Activated CD4-positive, alpha-beta T cell treated with anti-CD3 and anti-CD28 coated beads, Interleukin-2, Interleukin-4, amounts not matched to agents 100 ng/mL and 50 ng/mL, durations not matched to agents 16 hours and 8 hours (primary cell): ENCODE measurements at regions not wholly inside any gene's neighbourhood (a gene's known extent, or its start where the extent isn't known, plus 50 kb on each side); places are given as distances from the start of the nearest gene placed in this dataset.
A peak's percentile ranks its signal among the peaks of the same experiment; 100 is the strongest.

Source experiments
- DNase-seq: peaks from one replicate; pipeline ENCODE4 v3.0.0-alpha.2; 2020; ENCODE audit warnings: low spot score

DNA sequence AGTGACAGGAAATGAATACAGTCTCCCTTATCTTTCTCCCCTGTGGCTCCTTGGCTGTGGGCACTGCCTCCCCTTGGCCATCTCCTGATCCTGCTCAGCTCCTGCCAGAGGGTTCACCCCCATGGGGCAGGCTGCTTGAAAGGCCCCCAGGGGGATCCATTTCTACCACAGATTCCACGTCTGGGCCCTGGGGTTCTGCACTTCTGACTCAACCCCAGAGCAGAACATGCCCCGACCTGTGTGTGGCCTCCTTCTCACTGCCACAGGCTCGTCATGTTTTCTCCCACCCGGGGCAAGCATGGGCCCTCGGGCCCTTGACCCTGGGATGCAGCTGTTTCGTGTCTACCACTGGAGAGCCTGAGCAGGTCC, 122.2 kb downstream of the ACKR3 start:
- no peak for DNase-seq

DNA sequence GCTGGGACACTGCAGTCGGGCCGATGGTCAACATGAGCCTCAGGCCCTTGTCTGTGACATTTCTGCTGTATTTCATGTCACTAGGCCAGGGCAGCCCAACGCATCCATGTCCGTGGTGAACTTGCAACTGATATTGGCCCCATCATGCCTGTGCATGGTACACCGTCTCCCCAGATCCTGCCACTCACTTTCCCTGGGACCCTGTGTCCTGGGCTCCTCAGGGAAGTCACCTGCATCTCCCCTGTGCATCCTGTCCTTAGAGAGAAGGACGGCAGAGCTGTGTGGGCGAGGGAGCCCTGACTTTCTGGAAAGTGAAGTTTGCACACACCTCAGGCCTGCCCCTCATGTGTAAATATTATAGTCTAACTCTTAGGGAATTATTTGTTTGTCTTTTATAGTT, 123.3 kb downstream of the ACKR3 start:
- no peak for DNase-seq

DNA sequence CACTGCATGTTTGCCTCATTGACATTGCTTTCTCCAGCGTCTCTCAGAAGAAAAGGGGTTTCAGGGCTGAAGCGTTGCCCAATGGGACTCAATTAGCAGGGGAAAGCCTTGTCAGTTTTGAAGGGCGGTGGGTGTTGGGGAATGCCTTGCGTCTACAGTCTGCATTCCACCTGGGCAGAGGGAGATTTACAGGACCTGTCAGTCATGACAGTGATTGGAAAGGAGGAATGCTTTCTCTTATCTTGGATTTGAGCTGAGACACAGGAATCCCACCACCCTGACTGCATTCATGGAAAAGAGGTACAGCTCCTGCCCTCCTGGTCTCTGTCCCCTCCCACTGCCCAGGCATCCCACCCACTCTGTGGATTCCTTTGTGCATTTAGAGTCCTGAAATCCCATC, 123.9 kb downstream of the ACKR3 start:
- no peak for DNase-seq

GRCh38 chr2:236694146-236694888, 124.7 kb downstream of the ACKR3 start:
- DNase-seq: no peak

GRCh38 chr2:236696834-236697233, 127.2 kb downstream of the ACKR3 start:
- DNase-seq: no peak

DNA sequence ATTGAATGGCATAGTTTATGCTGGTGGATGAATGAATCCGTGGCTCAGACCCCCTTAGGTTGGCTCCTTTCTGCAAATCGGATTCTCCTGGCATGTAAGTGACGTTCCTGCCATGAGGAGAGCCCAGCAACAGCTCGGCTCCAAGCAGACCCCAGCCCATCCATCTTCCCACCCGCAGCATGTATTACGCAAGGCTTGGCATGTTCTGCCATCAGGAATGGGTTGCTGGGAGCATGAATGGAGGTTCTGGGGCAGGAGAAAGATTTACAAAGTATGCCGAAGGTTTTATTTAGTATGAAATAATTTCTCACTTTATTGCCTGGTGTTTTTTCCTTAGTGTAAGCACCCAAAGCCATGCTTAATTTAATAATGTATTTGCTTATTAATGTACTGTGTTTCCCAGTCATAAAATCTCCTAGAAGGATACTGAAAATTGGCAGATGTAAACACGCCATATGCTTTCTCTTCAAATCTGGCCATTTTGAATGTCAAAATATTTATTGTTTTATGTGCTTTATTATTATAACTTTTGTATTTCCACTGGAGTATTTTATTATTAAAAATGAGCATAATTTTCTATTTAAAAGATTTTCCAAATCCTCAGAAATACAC, 128.5 kb downstream of the ACKR3 start:
- DNase-seq: no peak

GRCh38 chr2:236700703-236701102, 131.1 kb downstream of the ACKR3 start:
- no peak for DNase-seq

DNA sequence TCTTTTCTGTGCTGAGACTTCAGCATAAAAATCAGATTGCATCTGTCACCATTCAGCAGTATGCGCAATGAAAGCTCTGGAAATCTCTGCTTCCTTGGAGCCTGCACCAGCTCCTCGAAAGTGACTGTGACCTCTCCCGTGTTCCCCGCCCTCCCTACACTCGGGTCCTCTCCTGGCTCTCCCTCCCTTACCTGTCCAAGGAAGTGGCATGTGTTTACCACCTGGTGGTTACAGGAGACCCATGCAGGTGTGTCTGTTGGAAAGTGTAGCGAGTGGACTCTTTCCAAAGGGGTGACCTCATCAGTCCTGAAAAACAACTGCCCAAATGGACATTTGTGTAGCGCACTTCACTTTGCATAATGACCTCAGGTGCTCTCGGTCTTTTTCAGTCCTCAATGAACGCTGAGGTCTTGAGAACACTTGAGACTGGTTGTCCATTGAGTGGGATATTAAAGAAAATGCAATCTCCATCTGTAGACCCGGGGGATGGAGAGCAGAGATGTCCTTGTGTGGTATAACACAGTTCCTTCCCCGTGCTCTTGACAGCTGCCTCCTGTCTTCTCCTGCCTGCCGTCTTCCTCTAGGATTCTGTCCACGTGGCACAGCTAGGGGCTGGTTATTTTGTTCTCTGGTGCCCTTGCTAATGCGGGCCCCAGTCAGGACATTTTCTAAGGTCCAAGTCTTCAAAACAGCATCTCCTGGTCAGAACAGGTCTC, 133.2 kb downstream of the ACKR3 start:
- DNase-seq: no peak

DNA sequence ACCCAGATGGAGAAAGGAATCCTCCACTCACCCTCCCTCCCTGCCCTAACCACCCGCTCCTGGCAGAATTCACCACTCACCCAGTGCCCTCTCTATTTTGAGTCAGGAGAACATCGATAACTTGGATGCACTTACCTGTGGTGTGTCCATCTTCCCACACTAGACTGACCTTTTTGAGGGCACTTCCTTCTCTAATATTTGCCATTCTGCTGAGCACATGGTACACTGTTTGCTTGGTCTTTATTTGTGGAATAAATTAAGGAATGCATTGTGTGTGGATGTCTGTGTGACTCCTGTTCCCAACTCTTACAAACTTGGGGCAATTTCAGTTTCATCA, 133.7 kb downstream of the ACKR3 start:
- DNase-seq: no peak

- no peak for DNase-seq
These were observed 134.3 kb downstream of the ACKR3 start for GRCh38 chr2:236703906-236704305.

GRCh38 chr2:236704887-236705286, 135.3 kb downstream of the ACKR3 start:
- DNase-seq: no peak

DNA sequence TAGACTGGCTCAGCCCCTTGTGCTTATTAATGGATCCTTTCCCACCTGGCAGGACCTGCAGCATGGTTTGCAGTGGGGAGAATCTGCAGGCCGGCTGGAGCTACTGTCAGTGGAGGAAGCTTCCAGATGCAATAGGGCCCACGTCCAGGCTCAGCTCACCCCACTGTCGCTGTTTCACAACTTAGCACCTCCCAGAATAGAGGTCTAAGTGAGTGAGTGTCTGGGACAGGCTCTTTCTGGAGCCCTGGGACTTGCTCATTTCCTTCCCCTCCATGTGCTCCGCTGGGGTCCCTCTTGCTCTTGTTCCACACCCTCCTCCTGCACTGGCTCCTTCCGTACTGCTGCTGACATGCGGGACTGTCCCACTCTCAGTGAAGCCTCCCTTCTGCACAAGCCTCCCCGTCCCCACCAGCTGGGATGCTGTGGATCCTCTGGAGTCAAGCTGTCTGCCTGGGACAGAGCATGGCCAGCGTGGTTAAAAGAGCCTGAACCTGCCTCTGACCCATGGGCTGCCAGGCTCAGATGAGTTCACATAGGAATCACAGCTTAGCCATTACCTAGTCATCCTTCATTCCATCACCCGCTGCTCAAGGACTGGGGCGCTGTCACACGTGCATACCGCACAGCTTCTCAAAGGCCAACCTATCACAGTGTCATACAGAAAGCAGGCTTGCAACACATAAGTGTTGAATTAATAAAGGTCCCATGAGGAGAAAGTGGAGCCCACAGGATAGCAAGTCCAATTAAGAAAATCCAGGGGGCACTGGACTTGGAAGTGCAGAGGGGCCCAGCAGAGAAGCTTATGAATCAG, 135.9 kb downstream of the ACKR3 start:
- no peak for DNase-seq

DNA sequence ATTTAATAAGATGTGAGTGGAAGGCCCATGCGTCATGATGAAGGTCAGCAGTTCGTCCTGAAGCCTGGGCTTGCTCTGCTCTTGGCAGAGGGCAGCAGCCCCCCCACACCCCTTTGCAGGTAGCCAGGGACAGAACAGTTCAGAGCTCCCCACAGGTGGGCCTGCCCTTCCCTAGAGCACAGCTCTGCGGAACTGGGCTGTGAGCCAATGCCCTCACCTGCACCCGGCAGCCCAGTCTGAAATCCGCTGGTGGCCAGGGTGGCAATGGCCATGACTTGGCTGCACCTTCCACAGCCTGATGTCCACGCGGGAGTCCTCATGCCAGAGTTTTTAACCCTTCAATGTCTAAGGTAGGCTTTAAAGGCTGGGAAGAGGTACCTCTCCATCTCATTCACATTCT, 136.7 kb downstream of the ACKR3 start:
- no peak for DNase-seq

DNA sequence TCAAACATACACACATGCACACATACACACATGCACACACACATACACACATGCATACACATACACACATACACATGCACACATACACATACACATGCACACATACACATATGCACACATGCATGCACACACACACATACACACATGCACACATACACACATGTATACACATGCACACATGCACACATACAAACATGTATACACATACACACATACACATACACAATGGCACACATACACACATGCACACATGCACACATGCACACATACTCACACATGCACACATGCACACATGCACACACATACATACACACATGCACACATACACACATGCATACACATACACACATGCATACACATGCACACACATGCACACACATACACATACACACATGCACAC, 137.2 kb downstream of the ACKR3 start:
- no peak for DNase-seq

- DNase-seq: peak; percentile 8
These were observed 141.8 kb downstream of the ACKR3 start for GRCh38 chr2:236711440-236711839.

GRCh38 chr2:236712304-236712703, 142.7 kb downstream of the ACKR3 start:
- no peak for DNase-seq

DNA sequence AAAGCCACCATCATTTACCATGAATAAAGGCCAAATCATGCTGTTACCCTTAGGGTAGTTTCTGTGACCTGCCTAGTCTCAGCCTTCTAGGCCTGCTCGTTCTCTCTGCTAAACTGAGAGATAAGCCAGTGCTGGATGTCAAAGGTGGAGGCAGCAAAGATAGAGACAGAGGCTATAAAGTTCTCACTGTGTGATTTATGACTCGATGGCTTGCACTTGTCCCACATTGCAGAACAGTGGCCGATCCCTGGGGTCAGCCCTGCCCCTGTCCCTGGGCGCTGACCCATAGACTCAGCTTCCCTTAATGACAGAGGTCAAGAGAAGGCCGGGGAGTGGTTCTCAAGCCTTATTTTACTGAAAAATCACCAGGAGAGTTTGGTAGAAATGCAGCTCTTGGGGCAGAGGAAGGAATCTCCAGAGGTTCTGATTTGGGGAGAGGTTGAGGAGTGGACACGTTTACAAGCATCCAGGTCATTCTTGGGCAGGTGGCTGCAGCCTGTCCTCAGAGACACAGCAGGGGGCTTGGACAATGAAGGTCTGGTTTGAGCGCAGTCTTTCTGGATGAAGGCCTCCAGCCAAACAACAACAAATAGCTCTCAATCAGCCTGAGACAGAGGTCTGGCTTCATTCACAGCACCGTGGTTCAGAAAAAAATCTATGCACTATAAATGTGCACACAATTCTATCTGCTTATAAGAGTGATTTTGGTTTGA, 143.5 kb downstream of the ACKR3 start:
- DNase-seq: no peak

GRCh38 chr2:236714080-236714479, 144.5 kb downstream of the ACKR3 start:
- DNase-seq: no peak

DNA sequence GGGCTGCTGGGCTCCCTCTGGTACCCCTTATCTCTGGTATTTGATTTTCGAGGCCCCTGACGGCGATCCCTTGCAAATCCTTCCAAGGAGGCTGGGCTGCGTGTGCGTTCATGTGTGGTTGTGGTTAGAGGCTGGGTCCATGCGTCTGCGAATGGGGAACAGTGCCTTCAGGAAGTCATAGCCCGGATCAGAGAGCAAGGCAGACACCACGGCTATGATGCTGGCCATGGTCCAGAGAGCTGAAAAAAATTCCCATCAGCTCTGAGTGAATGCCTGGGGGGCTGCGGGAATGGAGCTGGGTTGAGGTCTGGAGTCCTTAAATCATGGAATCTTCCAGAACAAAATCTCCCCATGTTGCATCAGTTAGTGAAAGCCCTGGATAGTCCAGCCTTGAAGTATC, 145.5 kb downstream of the ACKR3 start:
- no peak for DNase-seq

DNA sequence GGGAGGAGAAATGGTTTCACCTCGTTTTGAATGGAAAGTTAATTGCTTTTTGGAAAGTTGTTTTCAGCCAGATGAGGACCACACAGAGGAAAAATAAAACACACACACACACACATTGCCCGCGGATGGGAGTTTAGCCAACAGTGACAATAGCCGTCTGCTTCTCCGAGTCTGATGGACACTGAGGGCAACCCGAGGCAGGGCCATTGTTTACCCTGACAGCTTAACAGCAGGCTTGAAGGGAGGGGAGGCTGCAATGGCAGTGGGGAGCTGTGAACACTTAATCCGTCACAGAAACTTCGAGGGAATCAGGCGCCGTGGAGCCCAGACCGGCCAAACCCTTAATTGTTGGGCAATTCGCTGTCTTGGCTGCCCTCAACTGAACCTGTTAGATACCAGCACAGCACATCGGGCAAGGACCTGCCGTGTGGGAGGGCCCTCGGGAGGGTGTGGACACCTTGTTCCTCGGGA, 145.9 kb downstream of the ACKR3 start:
- no peak for DNase-seq

DNA sequence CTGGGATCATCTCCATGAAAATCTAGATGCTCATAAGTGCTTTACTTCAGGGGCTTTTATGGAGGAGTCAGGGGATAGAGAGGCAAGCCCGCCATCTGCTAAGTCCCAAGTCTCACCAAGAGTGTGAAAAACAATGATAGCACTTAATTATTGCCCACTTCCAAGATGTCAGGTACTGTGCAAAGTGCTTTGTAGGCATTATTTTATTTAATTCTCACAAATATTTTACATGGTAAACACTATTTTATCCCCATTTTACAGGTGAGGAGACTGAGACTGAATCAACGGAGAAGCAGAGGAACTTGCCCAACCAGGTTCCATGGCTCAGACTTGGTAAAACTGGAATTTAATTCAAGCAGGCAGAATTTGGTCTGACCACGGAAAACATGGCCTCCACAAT, 147.5 kb downstream of the ACKR3 start:
- DNase-seq: no peak

DNA sequence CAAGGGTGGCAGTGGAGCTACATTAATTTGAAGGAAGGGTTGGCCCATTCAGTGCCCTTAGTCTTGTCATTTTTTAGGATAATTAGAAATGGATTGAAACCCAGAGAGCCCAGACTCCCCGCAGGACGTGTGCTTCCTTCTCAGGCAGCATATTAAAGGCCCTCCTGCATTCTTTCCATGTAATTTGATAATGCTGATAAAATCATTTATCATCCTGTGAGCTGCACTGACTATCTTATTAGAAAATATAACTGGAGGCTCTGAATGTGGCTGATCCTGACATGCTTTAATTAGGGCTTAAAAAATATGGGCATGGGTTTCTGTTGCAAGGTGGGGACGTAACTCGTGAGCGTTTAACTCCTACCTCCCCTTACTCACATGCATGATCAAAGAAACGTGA, 148.1 kb downstream of the ACKR3 start:
- DNase-seq: no peak
